ENCODE measurements at regions not wholly inside any gene's neighbourhood (a gene's known extent, or its start where the extent isn't known, plus 50 kb on each side); places are given as distances from the start of the nearest gene placed in this dataset.

DNA sequence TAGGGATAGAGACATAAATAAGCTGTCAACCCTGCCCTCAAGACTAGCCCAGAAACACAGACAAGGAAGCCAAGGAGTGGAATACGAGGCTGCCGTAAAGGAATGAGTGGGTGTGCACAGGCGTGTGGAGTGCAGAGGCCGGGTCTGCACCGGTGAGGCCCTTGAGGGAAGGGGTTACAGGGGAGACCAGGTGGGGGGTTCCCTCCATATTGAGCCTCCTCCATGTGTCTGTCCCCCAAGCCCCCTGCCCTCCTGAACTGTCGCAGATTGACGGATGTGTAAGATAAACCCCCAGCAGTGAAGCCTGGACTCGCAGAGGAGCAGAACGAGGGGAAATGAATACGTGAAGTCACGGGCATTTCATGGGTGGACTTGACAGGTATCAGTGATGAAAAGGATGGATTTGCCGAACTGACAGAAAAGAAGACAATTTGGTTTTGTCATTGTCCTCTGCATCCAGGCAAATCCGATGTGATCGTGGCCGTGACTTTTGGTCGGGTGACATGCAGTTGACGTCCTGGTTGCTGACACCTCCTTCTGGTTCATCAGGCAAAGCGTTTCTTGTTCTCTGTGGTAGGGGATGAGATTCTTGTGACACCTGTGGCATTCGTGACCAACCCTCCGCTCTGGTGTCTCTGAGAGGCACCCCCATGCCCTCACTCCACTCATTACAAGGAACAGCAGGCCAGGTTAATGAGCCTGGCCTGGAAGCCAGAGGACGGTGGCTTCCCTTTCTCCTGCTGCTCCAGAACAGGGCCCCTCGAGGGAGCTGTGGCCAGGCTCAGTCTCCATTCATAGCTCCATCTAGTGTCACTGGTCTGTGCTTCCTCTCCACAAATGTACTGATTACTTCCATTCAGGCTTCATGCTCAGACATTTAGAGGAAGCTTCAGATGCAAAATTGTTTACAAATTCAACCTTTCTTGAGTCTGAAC lies 223.1 kb upstream of the B3GAT1 start:
- H3K27me3 Mint-ChIP-seq (ENCODE audit: low read depth), result peaks cover 15% of the 10 kb centered on the region
- TF ChIP-seq, protein P1, sequence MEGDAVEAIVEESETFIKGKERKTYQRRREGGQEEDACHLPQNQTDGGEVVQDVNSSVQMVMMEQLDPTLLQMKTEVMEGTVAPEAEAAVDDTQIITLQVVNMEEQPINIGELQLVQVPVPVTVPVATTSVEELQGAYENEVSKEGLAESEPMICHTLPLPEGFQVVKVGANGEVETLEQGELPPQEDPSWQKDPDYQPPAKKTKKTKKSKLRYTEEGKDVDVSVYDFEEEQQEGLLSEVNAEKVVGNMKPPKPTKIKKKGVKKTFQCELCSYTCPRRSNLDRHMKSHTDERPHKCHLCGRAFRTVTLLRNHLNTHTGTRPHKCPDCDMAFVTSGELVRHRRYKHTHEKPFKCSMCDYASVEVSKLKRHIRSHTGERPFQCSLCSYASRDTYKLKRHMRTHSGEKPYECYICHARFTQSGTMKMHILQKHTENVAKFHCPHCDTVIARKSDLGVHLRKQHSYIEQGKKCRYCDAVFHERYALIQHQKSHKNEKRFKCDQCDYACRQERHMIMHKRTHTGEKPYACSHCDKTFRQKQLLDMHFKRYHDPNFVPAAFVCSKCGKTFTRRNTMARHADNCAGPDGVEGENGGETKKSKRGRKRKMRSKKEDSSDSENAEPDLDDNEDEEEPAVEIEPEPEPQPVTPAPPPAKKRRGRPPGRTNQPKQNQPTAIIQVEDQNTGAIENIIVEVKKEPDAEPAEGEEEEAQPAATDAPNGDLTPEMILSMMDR (IDR thresholded peaks at IDR 0.05), result peak; percentile 7
- no peaks in the 10 kb centered on the region for H3K36me3 Mint-ChIP-seq (ENCODE audit: low read depth)
- no peak overlapping the region for H3K4me3 Mint-ChIP-seq (ENCODE audit: unreplicated experiment)
- H3K9me3 Mint-ChIP-seq (ENCODE audit: low read depth), result peaks cover 5% of the 10 kb centered on the region
- H3K27ac Mint-ChIP-seq (ENCODE audit: unreplicated experiment), result no peak overlapping the region
- H3K4me1 Mint-ChIP-seq (ENCODE audit: low read depth), result no peaks in the 10 kb centered on the region
- DNase-seq (ENCODE audit: low spot score), result no peak

GRCh38 chr11:134633276-134633675 lies 221.2 kb upstream of the B3GAT1 start:
- no peak for DNase-seq (ENCODE audit: low spot score)
- Mint-ChIP-seq H3K27me3 (ENCODE audit: low read depth) (peaks cover 10% of the 10 kb centered on the region), H3K4me1 (ENCODE audit: low read depth) (no peaks in the 10 kb centered on the region), H3K36me3 (ENCODE audit: low read depth) (no peaks in the 10 kb centered on the region), H3K4me3 (ENCODE audit: unreplicated experiment) (no peak overlapping the region), H3K27ac (ENCODE audit: unreplicated experiment) (no peak overlapping the region), H3K9me3 (ENCODE audit: low read depth) (peaks cover 6% of the 10 kb centered on the region)
- TF ChIP-seq, protein P1 (IDR thresholded peaks at IDR 0.05), result no peak

GRCh38 chr11:134632347-134633119 lies 220.5 kb upstream of the B3GAT1 start:
- Mint-ChIP-seq H3K27me3 (ENCODE audit: low read depth) (peaks cover 15% of the 10 kb centered on the region), H3K9me3 (ENCODE audit: low read depth) (peaks cover 6% of the 10 kb centered on the region), H3K27ac (ENCODE audit: unreplicated experiment) (no peak overlapping the region), H3K4me3 (ENCODE audit: unreplicated experiment) (no peak overlapping the region), H3K4me1 (ENCODE audit: low read depth) (no peaks in the 10 kb centered on the region), H3K36me3 (ENCODE audit: low read depth) (no peaks in the 10 kb centered on the region)
- TF ChIP-seq, protein P1 (IDR thresholded peaks at IDR 0.05), result no peak
- DNase-seq (ENCODE audit: low spot score), result no peak

- Mint-ChIP-seq H3K4me3 (ENCODE audit: unreplicated experiment) (no peak overlapping the region), H3K27me3 (ENCODE audit: low read depth) (peaks cover 16% of the 10 kb centered on the region), H3K4me1 (ENCODE audit: low read depth) (no peaks in the 10 kb centered on the region), H3K36me3 (ENCODE audit: low read depth) (no peaks in the 10 kb centered on the region), H3K9me3 (ENCODE audit: low read depth) (peaks cover 6% of the 10 kb centered on the region), H3K27ac (ENCODE audit: unreplicated experiment) (no peak overlapping the region)
- DNase-seq (ENCODE audit: low spot score), result no peak
- TF ChIP-seq, protein P1 (IDR thresholded peaks at IDR 0.05), result no peak
These were observed 218.8 kb upstream of the B3GAT1 start for GRCh38 chr11:134630861-134631260.

DNA sequence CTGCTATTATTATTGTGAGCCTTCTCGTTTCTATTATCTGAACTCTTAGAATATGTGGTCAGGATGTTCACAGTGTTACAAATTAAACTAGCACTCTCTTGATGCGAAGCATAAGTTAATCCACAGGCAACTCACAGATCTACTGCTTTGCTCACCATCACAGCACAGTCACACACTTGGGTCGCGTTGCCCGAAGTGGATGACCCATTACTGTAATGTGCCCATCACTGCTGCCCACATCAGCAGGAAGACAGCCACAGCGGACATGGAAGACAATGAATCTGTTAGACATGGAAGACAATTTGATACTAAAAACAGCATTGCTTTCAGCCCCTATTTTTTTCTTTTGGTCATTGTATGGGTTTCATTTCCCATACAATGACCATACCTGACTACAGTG lies 216.4 kb upstream of the B3GAT1 start:
- Mint-ChIP-seq H3K4me1 (ENCODE audit: low read depth) (no peaks in the 10 kb centered on the region), H3K27me3 (ENCODE audit: low read depth) (peaks cover 18% of the 10 kb centered on the region), H3K36me3 (ENCODE audit: low read depth) (no peaks in the 10 kb centered on the region), H3K4me3 (ENCODE audit: unreplicated experiment) (no peak overlapping the region), H3K27ac (ENCODE audit: unreplicated experiment) (no peak overlapping the region), H3K9me3 (ENCODE audit: low read depth) (peaks cover 6% of the 10 kb centered on the region)
- DNase-seq (ENCODE audit: low spot score), result no peak
- TF ChIP-seq, protein P1 (IDR thresholded peaks at IDR 0.05), result no peak

All from chondrocyte (in vitro differentiated cells).